Activated CD4-positive, CD25-positive, alpha-beta regulatory T cell treated with anti-CD3 and anti-CD28 coated beads, Interleukin-2, amount 50 U/mL, for 24 hours (primary cell): ENCODE measurements at regions not wholly inside any gene's neighbourhood (a gene's known extent, or its start where the extent isn't known, plus 50 kb on each side); places are given as distances from the start of the nearest gene placed in this dataset.

Source experiments
- ATAC-seq, 2 donors: fragments of 150-1000 bp; cut with Tn5 transposase; one replicate each; pipeline ENCODE4 v1.10.0; 2021; ENCODE audit warnings: mild to moderate bottlenecking in 1 of 2, moderate library complexity in 1 of 2

GRCh38 chr2:58974426-58974825, 733.3 kb upstream of the FANCL start:
- no peak for ATAC-seq

GRCh38 chr2:58973811-58974281, 732.7 kb upstream of the FANCL start:
- no peak for ATAC-seq

- no peak for ATAC-seq
Observed at GRCh38 chr2:58972737-58973136, 731.6 kb upstream of the FANCL start.

GRCh38 chr2:58971511-58972360, 730.6 kb upstream of the FANCL start:
- no peak for ATAC-seq

- ATAC-seq = no peak
Observed at GRCh38 chr2:58970365-58970764, 729.2 kb upstream of the FANCL start.

GRCh38 chr2:58968885-58969284, 727.8 kb upstream of the FANCL start:
- no peak for ATAC-seq

DNA sequence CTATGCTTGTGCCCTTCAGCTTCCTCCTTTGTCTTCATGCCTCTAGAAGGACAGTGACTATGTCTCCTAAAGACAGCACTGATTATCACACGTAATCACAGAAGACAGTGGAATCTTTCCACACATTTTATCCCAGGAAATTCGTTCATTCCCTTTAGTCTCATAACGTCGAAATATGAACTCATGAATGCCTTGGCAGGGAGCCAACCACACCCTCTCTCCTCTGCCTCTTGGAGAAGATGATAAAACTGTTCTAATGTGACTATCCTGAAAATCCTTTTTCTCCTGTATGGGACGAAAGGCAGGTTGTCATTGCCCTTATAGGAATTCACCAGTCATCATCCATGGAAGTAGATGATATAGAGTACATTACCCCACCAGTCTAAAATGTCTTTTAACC, 726.6 kb upstream of the FANCL start:
- no peak for ATAC-seq

DNA sequence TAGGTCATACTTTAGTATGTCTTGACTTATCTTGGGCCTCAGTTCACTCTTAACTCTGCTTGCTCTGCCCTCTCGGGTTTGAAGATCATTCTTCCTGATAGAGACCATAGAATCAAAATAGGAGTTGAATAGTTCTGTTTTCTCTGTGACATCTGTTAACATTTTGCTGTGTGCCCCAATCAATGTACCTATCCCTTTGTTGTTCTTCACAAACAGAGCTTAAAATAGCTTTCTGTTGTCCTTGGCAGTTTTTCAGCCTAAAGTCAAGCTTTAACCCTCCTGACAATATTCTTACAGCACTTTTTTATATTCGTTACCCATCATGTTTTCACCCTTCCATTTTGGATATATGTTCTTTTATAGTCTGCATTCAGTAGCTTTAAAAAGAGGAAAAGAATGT, 724.5 kb upstream of the FANCL start:
- ATAC-seq = no peak

DNA sequence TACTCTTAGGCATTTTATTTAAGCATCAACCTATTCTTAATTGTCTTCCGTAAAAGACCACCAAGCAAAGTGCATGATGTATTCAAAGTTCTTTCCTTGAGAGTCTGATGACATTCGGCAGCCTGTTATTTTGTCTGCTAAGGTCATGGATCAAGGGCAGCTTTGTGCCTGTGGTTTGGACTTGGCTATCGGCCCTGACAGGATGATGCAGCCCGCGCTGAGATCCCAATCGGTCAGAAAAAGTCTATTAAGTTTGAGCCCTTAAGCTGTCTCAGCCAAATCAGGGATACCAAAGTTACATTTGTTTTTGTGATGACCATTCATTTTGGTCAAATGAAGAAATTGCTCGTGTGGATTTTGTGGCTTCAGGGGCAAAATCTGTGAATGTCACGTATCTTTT, 718.9 kb upstream of the FANCL start:
- no peak for ATAC-seq

- ATAC-seq = no peak
Observed at GRCh38 chr2:58957188-58957840, 716.2 kb upstream of the FANCL start.

DNA sequence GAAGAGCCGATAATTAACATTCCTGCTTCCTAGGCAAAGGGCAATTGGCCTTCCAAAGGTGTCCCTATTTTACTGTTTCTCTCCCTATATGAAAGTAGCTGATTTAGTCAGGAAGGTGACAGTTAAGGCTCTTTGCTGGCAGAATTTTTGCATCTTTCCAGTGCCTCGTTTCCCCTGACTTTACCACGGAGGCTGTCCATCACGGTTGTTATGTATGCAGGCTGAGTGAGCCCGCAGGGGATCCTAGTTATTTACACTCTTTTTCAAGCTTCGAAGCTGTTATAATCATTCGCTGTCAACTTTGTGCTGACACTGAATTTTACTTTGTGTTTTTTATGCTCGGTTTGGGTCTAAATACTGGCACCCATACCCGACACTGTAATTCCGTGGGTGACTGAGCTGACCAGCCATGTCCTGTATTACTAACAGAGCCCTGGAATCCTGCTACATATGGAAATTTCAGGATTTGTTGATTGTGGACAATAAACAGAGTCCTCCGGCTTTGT, 713.8 kb upstream of the FANCL start:
- ATAC-seq = no peak

DNA sequence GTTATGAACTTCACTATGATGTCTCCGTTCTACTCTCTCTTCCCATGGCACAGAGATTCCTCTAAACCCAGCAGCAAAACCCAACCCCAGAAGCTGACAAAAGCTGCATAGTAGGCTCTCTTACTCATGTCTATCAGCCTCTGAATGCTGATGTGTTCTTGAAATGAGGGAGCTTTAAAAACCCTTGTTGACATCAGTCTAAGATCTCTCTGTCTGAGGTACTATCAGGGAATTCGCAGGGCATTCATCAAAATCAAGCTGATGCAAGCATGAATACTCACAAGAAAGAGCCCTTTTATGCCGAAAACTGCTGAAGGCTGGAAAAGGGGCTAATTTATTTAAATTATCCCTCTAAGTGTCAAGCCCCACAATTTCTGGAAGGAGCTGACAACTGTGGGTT, 710.6 kb upstream of the FANCL start:
- ATAC-seq = no peak

- no peak for ATAC-seq
Observed at GRCh38 chr2:58950795-58951462, 709.8 kb upstream of the FANCL start.

GRCh38 chr2:58939388-58939787, 698.3 kb upstream of the FANCL start:
- no peak for ATAC-seq

DNA sequence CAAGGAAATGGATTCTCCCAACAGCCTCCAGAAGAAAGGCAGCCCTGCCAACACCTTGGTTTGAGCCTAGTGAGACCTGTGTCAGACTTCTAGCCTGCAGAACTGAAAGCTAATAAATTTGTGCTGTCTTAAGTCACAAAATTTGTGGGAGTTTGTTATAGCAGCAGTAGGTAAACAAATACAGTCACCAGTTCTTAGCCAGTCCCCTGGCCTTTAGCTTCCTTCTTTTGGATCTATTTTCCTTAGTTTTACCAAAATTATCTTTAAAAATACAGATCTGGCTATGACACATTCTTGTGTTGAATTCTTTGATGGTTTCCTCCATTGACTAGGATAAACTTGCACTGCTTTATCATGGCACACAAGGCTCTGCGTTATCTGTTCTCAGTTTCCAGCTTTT, 697.9 kb upstream of the FANCL start:
- no peak for ATAC-seq

GRCh38 chr2:58932801-58933200, 691.7 kb upstream of the FANCL start:
- no peak for ATAC-seq

DNA sequence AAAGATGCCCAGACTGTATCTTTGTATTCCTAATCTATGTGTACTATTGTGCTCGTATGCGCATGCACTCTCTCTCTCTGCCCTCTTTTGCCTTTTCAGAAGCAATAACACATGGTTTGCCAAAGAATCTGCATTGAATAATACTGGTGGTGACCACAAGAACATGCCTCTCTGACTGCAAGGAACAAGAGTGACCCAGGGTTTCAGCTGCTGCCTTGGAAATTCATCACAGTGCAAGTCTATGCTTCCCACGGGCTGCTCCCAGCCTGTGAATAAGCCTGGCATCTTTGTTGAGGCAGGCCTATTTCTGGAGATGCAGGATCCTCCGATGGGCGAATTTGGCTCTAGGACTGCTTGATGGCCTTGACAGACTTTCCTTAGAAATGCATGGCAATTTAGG, 689.4 kb upstream of the FANCL start:
- no peak for ATAC-seq

DNA sequence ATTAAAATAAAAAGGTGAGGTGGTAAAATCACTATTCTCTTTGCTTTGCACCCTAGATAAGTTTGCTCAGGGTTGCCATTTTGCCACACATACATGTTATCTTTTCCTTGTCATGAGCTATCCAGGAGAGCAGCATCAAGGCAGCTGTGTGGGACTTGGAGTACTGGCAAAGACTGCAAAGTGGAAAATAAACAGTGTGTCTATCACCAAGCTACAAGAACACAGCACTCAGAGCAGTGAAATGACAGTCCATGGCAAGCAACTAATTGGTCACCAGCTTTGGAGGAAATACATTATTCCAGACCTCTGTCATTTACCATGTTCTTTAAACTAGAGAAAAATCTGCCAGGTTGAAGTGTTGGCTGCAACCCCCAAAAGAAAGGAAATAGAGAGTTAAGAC, 687.8 kb upstream of the FANCL start:
- ATAC-seq = no peak

- no peak for ATAC-seq
Observed at GRCh38 chr2:58928391-58928790, 687.3 kb upstream of the FANCL start.

GRCh38 chr2:58926112-58926511, 685.0 kb upstream of the FANCL start:
- no peak for ATAC-seq

- no peak for ATAC-seq
Observed at GRCh38 chr2:58925676-58926081, 684.6 kb upstream of the FANCL start.

DNA sequence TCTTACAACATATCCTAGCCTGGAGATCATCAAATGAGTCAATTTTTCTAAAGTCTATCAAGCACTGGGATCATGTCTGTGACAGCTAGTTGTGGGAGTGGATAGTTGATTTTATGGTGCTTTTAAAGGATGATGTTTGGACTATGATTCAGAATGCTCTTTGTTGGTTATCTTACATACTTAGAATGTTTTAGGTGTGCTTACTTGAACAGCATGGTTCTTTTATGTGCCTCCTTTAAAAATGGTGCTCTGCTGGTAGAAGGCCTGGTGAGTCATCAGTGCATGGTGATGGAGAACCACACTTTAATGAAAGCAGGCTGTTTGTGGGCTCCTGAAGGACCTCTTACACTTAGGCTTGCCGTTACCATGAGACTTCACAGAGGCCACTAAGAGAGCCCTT, 682.7 kb upstream of the FANCL start:
- no peak for ATAC-seq

GRCh38 chr2:58922245-58922644, 681.1 kb upstream of the FANCL start:
- no peak for ATAC-seq

DNA sequence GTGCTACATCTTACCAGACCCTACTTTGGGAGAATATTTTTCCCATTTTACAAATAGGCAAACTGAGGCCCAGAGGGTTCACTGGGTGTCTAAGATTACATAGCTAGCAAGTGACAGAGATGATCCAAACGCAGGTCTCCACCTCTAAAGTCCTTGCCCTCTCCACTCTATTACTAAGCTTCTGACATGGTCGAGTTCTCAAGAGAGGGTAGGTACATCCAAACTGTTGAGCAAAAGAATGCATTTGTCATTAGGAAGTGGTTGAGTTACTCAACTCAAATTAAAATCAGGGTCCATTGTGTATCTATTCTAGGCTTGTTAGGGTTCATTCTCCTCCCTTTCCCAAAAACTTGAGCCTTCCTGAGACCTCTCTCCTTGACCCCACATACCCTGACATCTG, 680.6 kb upstream of the FANCL start:
- ATAC-seq = no peak
